ENCODE measurements at regions not wholly inside any gene's neighbourhood (a gene's known extent, or its start where the extent isn't known, plus 50 kb on each side); places are given as distances from the start of the nearest gene placed in this dataset.
"Not testable (repeated sequence)": the region's sequence is repeated elsewhere in the genome, so short reads cannot be mapped to it uniquely, and the experiment has no call there.

DNA sequence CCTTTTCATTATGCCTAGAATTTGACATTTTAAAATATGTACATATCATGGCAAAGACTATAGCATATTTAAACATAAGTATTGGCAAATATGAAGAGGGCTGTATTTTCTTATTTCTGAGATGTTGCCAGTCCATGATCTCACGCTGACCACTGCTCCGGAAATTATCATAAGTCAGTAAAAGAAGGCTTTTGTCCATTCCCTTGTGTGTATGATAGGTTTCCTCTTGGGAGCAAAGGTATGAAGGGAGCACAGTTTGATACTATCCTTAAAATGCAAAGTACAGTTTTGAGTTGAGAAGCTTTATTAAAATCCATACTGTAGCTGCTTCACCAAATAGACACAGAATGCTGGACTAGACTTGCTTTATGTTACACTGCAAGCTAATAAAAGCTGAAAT, 52.6 kb upstream of the AGA start:
- DNase-seq, result no peak

DNA sequence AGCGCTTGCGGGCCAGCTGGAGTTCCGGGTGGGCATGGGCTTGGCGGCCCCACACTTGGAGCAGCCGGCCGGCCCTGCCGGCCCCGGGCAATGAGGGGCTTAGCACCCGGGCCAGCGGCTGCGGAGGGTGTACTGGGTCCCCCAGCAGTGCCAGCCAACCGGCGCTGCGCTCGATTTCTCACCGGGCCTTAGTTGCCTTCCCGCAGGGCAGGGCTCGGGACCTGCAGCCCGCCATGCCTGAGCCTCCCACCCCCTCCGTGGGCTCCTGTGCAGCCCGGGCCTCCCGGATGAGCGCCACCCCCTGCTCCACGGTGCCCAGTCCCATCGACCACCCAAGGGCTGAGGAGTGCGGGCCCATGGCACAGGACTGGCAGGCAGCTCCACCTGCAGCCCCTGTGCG, 53.4 kb upstream of the AGA start:
- not testable (repeated sequence) for DNase-seq

DNA sequence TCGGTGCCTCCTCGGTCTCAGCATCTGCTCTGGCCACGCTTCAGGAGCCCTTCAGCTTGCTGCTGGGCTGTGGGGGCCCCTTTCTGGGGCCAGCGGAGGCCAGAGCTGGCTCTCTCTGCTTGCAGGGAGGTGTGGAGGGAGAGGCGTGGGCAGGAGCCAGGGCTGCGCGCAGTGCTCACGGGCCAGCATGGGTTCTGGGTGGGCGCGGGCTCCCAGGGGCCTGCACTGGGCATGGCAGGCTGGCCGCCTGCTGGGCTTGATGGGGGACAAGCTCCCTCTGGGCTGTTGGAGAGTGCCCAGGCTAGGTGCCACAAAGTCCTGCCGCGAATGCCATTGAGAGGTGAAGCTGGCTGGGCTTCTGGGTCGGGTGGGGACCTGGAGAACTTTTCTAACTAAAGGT, 57.3 kb upstream of the AGA start:
- no peak for DNase-seq

DNA sequence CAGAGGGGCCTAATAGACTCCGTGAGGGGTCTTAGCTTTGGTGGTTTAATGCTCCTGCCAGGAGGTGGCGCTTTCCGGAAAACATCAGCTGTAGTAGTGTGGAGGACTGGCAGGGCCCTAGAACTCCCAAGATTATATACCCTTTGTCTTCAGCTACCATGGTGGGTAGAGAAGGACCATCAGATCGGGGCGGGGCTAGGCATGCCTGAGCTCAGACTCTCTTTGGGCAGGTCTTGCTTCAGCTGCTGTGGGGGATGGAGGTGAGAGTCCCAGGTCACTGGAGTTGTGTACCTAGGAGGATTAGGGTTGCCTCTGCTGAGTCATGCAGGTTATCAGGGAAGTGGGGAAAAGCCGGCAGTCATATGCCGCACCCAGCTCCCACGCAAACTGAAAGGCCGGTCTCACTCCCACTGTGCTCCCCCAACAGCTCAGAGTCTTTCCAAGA, 63.0 kb upstream of the AGA start:
- no peak for DNase-seq

DNA sequence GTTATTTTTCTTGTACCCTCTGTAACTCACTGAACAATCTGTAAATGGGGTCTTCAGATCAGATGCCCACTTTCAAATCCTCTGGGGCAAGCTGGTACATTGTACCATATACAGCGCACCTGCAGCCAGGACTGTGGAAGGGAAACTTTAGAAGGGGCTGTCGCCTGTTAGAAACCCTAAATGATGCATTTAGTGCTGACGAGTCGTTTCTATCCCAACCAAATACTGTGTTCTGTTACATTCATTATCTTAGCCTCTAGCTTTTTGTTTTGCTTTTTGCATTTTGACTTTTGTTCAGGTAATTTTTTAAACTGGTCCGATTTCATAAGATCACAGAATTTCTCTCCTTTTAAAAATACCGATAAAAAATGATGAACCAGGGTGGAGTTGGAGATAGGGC, 66.4 kb upstream of the AGA start:
- no peak for DNase-seq

DNA sequence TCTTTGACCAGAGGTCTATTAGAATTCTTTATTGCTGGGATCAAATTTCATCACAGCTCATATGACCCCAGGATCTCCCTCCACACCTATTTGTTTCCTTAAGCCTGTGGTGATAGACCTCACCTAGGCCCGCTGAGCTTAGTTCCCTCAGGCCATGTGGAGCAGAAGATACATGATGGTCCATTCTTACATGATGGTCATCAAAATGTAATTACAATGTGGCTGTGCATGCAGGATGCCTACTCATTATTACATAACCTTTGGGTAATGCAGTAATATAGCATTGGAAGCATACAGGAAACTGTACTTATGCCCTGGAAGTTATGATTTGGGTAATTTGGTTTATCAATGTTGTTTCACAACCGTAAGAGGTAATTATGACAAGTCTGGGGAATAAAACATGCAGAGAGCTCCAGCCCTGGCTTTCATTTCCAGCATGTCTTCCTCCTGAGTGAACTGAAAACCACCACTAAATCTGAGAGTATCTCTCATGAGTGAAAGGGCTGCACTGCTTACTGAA, 67.0 kb upstream of the AGA start:
- no peak for DNase-seq

DNA sequence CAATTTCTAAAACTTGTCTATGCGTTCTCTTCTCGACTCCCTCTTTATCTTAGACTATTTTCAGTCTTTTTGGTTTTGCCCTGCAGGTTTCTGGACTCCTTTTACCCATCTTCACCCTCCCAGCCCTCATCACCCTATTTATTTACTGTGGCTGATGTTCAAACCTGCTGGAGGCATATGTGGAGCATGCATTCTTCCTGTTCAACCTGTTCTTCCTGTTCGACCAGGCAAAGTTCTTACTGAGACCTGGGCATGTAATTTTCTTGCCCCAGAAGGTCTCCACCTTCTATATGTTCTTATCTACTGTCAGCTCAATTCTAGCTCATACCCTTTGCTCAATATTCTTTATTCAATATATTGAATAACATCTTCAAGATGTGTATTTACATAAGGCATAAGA, 69.4 kb upstream of the AGA start:
- DNase-seq, result no peak

DNA sequence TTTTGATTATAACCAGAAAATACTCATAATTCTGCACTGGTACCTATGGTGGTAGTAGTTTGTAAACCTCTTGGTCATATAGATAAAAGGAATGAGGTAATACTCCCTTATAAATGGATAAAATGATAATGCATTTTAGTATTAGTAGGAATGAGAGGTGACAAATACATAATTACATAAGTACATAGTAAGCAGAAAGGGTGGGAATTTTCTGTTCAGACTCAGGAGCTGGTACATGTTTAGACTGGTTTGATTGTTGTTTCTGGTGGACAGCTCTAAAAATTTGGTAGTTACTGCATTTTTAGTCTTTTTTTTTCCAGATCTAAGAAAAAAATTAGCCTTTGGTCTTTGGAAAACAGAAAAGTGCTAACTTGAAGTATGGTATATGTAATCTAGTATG, 70.4 kb upstream of the AGA start:
- no peak for DNase-seq

DNA sequence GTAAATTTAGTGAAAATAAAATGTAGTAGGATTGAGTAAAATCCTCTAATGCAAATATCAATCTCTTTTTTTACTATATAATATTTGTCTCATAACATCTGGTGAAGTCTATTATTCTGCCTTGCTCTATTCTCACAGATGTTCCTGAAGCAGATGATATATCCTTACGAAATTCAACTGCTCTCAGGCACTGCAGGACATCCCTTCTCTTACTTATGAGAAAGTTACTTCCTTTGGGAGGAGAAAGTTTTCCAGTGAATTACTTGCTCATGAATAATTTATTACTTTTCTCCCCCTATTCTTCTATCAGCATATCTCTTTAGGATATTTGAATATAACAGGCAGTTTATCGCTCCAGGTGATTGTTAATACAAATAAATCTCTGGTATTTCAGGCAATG, 75.6 kb upstream of the AGA start:
- DNase-seq, result no peak

DNA sequence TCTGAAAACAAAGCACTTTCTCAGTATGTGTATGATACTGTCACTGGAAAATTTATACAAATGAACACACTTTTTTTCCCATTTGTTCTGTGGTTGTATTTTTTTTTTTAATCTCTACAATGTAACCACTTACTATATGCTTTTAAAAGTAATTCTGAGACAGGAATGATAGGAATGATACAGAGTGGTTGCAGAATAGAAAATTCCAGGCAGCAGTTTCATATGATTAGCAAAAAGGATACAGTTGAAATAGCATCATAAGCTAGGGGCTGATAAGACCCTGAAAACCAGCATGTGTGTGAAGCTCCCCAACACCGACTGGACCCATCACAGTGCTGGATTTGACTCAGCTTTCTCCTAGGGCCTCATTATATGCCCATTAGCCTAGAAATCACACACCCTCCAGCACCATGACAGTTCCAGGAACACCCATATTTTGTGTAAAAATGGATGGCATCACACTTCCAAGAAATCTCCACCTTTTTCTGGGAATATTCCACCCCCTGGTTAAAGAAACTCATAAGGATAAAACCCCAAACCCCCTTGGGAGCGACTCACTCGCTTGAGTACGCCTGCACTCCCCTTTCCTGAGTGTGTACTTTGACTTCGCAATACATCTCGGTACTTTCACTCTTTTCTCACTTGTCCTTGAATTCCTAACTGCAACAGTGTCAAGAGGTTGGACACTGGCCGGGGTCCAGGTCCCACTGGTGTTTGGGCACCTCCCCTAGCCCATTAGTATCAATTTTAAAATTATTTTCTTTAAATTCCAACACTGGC, 77.4 kb upstream of the AGA start:
- no peak for DNase-seq

DNA sequence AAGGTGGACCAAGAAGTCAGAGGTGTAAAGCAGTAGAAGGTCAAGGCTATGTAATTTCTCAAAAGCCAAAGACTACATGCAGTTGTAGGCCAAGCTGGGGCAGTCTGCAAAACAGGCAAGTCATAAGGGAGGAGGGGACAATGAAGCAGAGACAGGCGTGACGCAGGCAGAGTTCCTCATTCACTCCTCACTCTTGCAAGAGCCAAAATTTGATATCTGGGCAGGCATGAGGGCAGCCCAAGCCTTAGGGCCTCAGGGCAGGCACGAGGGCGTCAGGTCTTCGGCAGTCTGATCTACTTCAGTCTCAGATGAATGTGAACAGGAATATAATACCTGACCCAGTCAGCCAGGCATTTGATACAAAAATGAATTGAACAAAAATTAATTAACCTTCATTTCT, 86.4 kb upstream of the AGA start:
- no peak for DNase-seq

DNA sequence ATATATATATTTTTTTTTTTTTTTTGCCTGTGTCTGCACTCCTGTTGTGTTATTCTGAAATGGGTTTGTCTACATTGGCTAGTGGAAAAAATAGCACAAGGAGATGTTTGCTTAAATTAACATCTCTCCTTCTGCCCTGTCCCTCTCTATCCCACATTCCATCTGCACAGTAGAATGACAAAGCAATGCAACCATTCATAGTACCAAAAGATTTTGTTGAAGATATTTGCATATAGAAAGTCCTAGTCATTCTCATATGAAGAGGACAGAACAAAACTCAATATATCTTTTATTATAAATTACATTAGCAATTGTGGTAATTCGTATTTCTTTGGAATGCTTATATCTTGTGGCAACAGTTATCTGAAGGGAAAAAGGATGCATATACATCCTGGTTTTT, 88.3 kb upstream of the AGA start:
- DNase-seq, result no peak

DNA sequence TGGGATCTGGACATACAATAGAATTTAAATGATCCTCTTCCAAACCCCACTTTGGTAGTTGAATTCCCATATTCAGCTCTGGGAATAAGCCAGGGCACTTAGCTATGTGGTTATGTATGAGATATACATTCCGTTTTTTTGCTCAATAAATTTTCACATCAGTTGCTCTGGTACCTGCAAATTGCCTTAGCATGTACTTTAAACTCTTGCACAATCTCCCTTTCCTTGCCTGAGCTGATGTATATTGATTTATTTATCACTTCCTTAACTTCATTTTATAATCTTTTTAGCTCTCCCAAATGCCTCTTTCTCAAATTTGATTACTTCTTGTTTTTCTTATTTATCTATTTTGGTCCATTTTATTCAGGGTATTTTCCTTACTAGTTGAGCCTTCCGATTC, 90.1 kb upstream of the AGA start:
- no peak for DNase-seq

DNA sequence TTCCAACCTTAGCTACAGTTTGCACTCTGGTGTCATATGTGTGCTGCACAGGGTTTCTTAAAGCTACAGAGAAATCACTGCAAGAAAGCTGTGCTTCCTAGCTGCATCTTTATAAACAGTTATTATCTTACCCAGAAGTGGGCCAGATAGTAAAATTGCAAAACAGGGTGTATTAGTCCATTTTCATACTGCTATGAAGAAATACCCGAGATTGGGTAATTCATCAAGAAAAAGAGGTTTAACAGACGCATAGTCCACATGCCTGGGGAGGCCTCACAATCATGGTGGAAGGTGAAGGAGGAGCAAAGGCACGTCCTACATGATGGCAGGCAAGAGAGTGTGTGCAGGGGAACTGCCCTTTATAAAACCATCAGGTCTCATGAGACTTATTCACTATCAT, 92.6 kb upstream of the AGA start:
- not testable (repeated sequence) for DNase-seq

DNA sequence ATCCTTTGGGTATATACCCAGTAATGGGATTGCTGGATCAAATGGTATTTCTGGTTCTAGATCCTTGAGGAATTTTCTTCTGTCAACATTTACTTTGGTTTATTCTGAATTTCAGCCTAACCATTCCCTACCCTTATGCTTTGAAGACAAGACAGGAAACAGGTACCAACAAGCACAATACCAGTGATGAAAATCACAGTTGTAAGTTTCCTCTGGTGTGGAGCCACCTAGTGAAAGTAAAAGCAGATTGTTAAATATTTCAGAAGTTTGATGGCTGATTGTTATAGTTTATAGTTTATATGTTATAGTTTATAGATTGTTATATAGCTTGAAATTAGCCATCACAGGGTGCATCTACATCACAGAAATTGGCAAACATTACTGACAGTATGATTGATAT, 104.5 kb upstream of the AGA start:
- DNase-seq, result no peak

DNA sequence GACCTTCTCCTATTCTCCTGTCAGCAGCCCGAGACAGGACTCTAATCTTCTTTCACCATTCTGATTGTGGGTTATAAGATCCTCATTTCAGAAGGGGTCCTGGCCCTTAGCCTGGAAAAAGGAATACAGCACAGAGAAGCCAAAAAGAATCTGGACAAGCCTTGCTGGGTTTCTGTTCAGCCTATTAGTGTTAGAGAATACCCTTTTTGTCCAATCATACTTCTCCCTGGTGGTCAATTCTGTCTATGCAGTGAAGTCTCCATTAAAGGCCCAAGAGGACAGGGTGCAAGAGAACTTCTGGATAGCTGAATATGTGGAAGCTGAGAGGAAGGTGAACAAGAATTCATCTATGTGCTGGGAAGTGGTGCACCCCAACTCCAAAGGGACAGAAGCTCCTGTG, 105.7 kb upstream of the AGA start:
- no peak for DNase-seq

DNA sequence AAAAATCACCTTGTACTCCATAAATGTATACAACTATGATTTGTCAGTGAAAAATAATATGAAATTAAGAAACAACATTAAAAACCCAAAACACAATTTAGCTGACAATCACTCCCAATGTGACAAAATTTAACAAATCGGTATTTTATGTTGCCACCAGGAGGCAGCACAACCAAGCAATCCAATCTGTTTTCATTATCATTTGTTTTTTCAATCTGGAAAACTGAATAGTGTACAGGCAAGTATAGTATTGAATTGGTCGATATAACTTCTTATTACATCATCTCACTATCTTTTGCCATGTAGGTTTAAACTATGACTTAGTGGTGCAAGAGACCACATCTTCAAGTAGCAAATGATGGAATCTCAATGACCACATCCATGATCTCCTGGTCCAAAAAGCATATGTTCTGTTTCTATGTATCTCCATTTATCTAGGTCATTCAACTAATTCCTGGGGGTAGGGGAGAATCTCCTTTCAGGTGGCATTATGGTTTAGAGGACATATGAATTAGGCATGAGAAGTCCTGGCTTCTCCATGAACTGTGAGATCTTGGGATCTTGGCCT, 112.9 kb upstream of the AGA start:
- DNase-seq, result no peak

DNA sequence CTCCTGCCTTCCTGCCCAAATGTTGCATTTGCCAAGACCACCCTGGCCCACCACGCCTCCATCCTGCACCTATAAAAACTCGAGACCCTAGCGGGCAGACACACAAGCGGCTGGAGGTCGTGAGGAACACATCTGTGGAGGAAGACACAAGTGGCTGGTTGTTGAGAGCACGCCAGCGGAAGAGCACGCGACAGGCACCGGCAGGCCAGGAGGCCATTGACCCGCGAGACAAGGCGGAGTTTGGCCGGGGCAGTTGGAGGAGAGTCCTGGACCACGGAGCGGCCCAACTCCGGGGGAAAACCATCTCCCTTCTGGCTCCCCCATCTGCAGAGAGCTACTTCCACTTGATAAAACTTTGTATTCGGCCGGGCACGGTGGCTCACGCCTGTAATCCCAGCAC, 115.2 kb upstream of the AGA start:
- DNase-seq, result no peak

DNA sequence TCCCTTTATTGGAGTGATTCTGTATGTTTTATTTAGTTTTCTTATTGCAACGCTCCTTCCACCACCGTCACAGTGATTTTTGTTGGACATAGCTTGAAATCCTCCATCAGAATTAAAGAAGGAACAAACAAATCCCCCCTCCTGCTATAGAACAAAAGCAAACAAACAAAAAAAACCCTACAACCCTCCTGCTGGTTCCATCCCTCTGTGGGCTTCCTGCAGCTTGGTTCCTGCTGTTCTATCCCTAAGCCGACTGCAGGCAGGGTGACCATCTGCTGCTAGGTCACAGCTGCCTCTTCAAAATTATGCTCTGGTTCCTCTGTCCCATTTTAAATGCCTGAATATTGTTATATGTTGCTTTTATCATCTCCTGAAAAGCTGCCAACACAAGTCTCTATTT, 116.8 kb upstream of the AGA start:
- no peak for DNase-seq

DNA sequence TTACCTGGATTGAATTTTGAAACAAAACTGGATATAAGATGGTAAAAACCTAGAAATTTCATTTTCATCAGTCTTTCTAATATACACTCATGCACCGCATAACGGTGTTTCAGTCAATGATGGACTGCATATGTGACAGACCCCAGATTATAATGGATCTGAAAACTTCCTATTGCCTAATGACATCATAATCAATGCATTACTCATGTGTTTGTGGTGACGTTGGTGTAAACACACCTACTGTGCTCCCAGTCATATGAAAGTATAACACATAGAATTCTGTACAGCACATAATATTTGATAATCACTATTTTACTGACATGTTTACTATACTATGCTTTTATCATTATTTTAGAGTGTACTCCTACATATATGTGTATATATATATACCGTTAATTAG, 119.9 kb upstream of the AGA start:
- no peak for DNase-seq

DNA sequence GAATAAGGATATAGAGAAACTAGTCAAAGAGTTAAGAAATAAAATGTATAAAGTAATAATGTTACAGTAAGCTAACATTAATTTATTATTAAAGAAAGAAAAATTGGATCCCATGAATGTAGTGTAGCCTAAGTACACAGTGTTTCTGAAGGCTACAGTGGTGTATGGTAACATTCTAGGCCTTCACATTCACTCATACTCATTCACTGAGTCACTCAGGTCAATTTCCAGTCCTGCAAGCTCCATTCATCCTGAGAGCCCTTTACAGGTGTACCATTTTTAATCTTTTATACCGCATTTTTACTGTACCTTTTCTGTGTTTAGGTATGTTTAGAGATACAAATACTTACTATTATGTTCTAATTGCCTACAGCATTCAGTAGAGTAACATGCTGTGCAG, 120.6 kb upstream of the AGA start:
- no peak for DNase-seq

DNA sequence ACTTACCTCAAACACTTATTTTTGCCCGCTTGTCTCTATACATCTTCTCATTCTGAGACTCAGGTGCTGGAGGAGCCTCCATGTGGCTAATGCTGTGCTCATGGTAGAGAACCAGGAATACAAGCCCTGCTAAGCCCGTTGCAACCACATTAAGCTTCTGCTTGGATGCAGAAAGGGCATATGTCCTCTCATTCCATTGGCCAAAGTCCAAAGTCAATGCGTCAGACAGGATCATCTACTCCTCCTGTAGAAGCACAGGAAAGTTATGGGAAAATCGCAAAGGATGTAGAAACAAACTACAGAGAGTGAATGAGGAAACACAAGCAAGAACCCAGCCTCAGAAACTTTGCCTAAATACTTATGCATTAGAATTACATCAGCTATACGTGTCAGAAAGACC, 124.5 kb upstream of the AGA start:
- no peak for DNase-seq

DNA sequence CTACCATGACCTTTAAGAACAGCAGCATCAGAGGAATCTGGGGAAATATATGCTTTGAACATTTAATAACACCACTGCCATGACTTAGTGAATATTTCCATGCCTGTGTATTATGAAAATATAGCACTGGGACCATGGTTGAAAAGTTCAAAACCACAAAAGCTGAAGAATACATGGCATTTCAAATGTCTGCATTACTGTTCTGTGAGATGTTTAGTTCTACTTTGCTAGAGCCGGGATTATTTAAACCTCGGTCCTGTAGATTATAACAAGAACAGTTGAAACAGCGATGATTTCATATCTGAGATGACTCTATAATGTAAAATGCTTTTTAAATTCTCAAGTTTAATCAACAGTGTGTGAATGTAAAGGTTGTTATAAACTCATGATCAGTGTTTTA, 126.7 kb upstream of the AGA start:
- DNase-seq, result no peak

DNA sequence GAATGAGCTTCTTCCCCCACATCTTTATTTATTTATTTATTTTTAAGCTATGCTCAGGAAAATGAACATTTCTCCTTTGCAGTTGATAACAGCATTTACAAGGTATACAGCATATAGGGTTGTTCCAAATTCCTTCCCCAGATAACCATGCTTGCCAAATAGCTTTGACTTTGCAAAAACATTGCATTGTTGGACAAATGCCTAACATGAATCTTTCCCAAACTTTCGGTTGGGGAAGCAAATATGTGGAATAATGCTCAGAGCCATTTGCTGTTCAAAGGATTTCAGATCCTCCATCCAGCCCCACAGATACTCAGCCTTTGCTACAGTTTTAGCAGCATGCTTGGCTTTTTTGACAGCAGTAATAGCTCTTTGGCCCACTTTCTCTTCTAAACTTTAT, 127.2 kb upstream of the AGA start:
- DNase-seq, result no peak

DNA sequence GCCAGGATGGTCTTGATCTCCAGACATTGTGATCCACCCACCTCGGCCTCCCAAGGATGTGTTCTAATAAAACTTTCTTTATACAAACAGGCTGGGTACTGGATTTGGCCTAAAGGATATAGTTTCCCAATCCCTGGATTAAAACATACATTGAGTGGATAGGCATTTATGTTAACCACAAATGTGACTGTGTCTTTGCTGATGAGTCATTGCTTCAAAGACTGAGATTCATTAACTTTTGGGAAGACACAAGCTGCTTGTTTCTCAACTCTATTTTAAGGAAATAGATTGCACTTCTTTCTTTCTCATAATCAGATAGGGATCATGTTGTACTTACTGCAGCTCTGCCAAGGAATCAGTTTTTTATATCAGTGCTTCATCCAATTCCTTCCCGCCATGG, 131.3 kb upstream of the AGA start:
- DNase-seq, result no peak

Data from activated gamma-delta T cell treated with Interleukin-2 at 50 U/mL for 16 hours (primary cell).